PC-3 (cell line): ENCODE measurements at regions not wholly inside any gene's neighbourhood (a gene's known extent, or its start where the extent isn't known, plus 50 kb on each side); places are given as distances from the start of the nearest gene placed in this dataset.

Source experiments
- ATAC-seq: fragments of 200-7000 bp; cut with Tn5 transposase; 2 replicates; pipeline ENCODE4 v1.9.1; 2020; ENCODE audit warnings: mild to moderate bottlenecking, moderate library complexity
- BruUV-seq: library from RNA; stranded (reverse); fragments of 400-500 nt; replicated peaks from 2 replicates; lab custom pipeline; 2021; lab: Mats Ljungman, UMichigan
- CTCF ChIA-PET: fragments of 300-600 bp; sonication (Branson Sonifier 250); formaldehyde crosslinking; loops from one replicate; lab custom pipeline; 2022; ENCODE audit warnings: antibody characterized with exemption; lab: Charles Lee
- POLR2A ChIA-PET: fragments of 300-600 bp; sonication (Branson Sonifier 250); formaldehyde crosslinking; loops from one replicate; lab custom pipeline; 2022; ENCODE audit warnings: antibody characterized with exemption; ENCODE audit not compliant: unreplicated experiment; lab: Charles Lee
- DNase-seq: peaks from one replicate; pipeline ENCODE4 v3.0.0-alpha.2; 2015
- H2AFZ ChIP-seq: fragments of 300-600 bp; sonication (generic); 2 replicates; pipeline ENCODE4 v1.6.0; 2016; ENCODE audit warnings: antibody characterized with exemption, low read length
- H3F3A ChIP-seq: fragments of 300-600 bp; sonication (generic); one replicate; pipeline ENCODE4 v1.6.0; 2017; ENCODE audit warnings: antibody characterized with exemption, low read length, control low read depth, mild to moderate bottlenecking; ENCODE audit not compliant: unreplicated experiment
- H3K27ac ChIP-seq: fragments of 300-600 bp; sonication (generic); 2 replicates; pipeline ENCODE4 v1.5.1; 2016; ENCODE audit warnings: mild to moderate bottlenecking, low read length
- H3K27me3 ChIP-seq: fragments of 300-600 bp; sonication (generic); 2 replicates; pipeline ENCODE4 v1.6.1; 2016; ENCODE audit warnings: low read length, mixed read lengths
- H3K36me3 ChIP-seq: fragments of 300-600 bp; sonication (generic); 2 replicates; pipeline ENCODE4 v1.6.1; 2016; ENCODE audit warnings: low read depth, mixed run types, low read length, mixed read lengths
- H3K4me1 ChIP-seq: fragments of 300-600 bp; sonication (generic); 2 replicates; pipeline ENCODE4 v1.5.1; 2016; ENCODE audit warnings: low read length; ENCODE audit not compliant: insufficient read depth
- H3K4me2 ChIP-seq: fragments of 300-600 bp; sonication (generic); 2 replicates; pipeline ENCODE4 v1.6.0; 2016; ENCODE audit warnings: low read length
- H3K4me3 ChIP-seq: fragments of 300-600 bp; sonication (generic); 2 replicates; pipeline ENCODE4 v1.5.1; 2016; ENCODE audit warnings: mild to moderate bottlenecking, low read length, mixed read lengths
- H3K79me2 ChIP-seq: fragments of 300-600 bp; sonication (generic); 2 replicates; pipeline ENCODE4 v1.6.1; 2017; ENCODE audit warnings: low read length, mixed read lengths
- H3K9ac ChIP-seq: fragments of 300-600 bp; sonication (generic); 2 replicates; pipeline ENCODE4 v1.6.0; 2016; ENCODE audit warnings: mild to moderate bottlenecking, low read length
- H3K9me2 ChIP-seq: fragments of 300-600 bp; sonication (generic); replicated peaks from 2 replicates; pipeline ENCODE4 v1.6.1; 2016; ENCODE audit warnings: mixed run types, low read length, mixed read lengths
- H3K9me3 ChIP-seq: fragments of 300-600 bp; sonication (generic); 2 replicates; pipeline ENCODE4 v1.6.1; 2016; ENCODE audit warnings: low read length, mixed read lengths
- H4K20me1 ChIP-seq: fragments of 300-600 bp; sonication (generic); 2 replicates; pipeline ENCODE4 v1.6.1; 2016; ENCODE audit warnings: low read length, mixed read lengths
- EZH2 ChIP-seq: fragments of 300-600 bp; sonication (generic); IDR thresholded peaks from one replicate; pipeline ENCODE4 v1.6.1; 2017; ENCODE audit warnings: antibody characterized with exemption, mild to moderate bottlenecking, low read length; ENCODE audit not compliant: unreplicated experiment
- EZH2phosphoT487 ChIP-seq: fragments of 300-600 bp; sonication (generic); IDR thresholded peaks from 2 replicates; pipeline ENCODE4 v1.6.1; 2018; ENCODE audit warnings: mild to moderate bottlenecking, antibody characterized with exemption, low read length, borderline replicate concordance
- intact Hi-C: fragments of 100-400 bp; cut with micrococcal nuclease; formaldehyde crosslinking; loops from 2 replicates; pipeline ENCODE4 v1.9.0; 2023
- TF ChIP-seq, protein P1 (sequence below): fragments of 300-600 bp; sonication (generic); conservative IDR thresholded peaks from 2 replicates; pipeline ENCODE4 v1.5.1; 2017; ENCODE audit warnings: antibody characterized with exemption, low read depth, mild to moderate bottlenecking, low read length

GRCh38 chr4:114178392-114178791, 198.9 kb upstream of the ARSJ start:
- Histone ChIP-seq H3K36me3 (no peaks in the 10 kb centered on the region), H3K27ac (no peak overlapping the region), H3F3A (no peaks in the 10 kb centered on the region), H3K4me2 (no peak overlapping the region), H3K79me2 (no peaks in the 10 kb centered on the region), H4K20me1 (no peaks in the 10 kb centered on the region), H3K4me3 (no peak overlapping the region), H2AFZ (no peak overlapping the region), H3K9me3 (no peaks in the 10 kb centered on the region), H3K27me3 (no peaks in the 10 kb centered on the region), H3K9me2 (no peaks in the 10 kb centered on the region), H3K4me1 (0 out of 2 replicates have a peak, but pooled peaks cover 3% of the 10 kb centered on the region), H3K9ac (no peak overlapping the region)
- DNase-seq: no peak
- BruUV-seq: no TSS peak
- ChIA-PET CTCF (no interaction called here), POLR2A (no interaction called here)
- intact Hi-C loops: no loop called here
- no peak for ATAC-seq
- TF ChIP-seq EZH2 (no peak), EZH2phosphoT487 (no peak)
- TF ChIP-seq, protein P1, sequence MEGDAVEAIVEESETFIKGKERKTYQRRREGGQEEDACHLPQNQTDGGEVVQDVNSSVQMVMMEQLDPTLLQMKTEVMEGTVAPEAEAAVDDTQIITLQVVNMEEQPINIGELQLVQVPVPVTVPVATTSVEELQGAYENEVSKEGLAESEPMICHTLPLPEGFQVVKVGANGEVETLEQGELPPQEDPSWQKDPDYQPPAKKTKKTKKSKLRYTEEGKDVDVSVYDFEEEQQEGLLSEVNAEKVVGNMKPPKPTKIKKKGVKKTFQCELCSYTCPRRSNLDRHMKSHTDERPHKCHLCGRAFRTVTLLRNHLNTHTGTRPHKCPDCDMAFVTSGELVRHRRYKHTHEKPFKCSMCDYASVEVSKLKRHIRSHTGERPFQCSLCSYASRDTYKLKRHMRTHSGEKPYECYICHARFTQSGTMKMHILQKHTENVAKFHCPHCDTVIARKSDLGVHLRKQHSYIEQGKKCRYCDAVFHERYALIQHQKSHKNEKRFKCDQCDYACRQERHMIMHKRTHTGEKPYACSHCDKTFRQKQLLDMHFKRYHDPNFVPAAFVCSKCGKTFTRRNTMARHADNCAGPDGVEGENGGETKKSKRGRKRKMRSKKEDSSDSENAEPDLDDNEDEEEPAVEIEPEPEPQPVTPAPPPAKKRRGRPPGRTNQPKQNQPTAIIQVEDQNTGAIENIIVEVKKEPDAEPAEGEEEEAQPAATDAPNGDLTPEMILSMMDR: no peak

GRCh38 chr4:114180481-114180880, 201.0 kb upstream of the ARSJ start:
- Histone ChIP-seq H3K9me2 (no peaks in the 10 kb centered on the region), H2AFZ (no peak overlapping the region), H3K9me3 (no peaks in the 10 kb centered on the region), H3F3A (no peaks in the 10 kb centered on the region), H4K20me1 (no peaks in the 10 kb centered on the region), H3K4me3 (no peak overlapping the region), H3K27me3 (no peaks in the 10 kb centered on the region), H3K4me2 (no peak overlapping the region; the same call in 1 of the 2 replicates), H3K36me3 (no peaks in the 10 kb centered on the region), H3K4me1 (0 out of 2 replicates have a peak, but pooled peaks cover 3% of the 10 kb centered on the region), H3K79me2 (no peaks in the 10 kb centered on the region), H3K27ac (no peak overlapping the region), H3K9ac (no peak overlapping the region)
- BruUV-seq: no TSS peak
- CTCF ChIA-PET: interaction anchor here (0.6 kb wide), 1 partner anchor 202 kb away, joined by 3 read pairs; no protein-coding TSS in a partner anchor
- DNase-seq (peak; percentile 70), ATAC-seq (peak; percentile 67)
- intact Hi-C loops: loop anchor here (1.0 kb wide), 1 partner anchor 228 kb away; no protein-coding TSS in a partner anchor
- TF ChIP-seq, protein P1: peak; percentile 76
- TF ChIP-seq EZH2 (no peak), EZH2phosphoT487 (no peak)
- POLR2A ChIA-PET: interaction anchor here (0.7 kb wide), 1 partner anchor 306 kb away, joined by 7 read pairs; no protein-coding TSS in a partner anchor

GRCh38 chr4:114184901-114185300, 205.5 kb upstream of the ARSJ start:
- H3K4me1 ChIP-seq: 0 out of 2 replicates have a peak, but pooled peaks cover 3% of the 10 kb centered on the region
- no peaks in the 10 kb centered on the region for H3K9me2 ChIP-seq
- no peaks in the 10 kb centered on the region for H3F3A ChIP-seq
- no peaks in the 10 kb centered on the region for H3K79me2 ChIP-seq
- H3K4me3 ChIP-seq: no peak overlapping the region
- ATAC-seq (no peak), DNase-seq (no peak)
- H3K4me2 ChIP-seq: no peak overlapping the region
- CTCF ChIA-PET: no interaction called here
- POLR2A ChIA-PET: no interaction called here
- H3K27me3 ChIP-seq: no peaks in the 10 kb centered on the region
- no peaks in the 10 kb centered on the region for H3K9me3 ChIP-seq
- intact Hi-C loops: no loop called here
- no peak overlapping the region for H3K9ac ChIP-seq
- no peak overlapping the region for H3K27ac ChIP-seq
- BruUV-seq: no TSS peak
- no peaks in the 10 kb centered on the region for H3K36me3 ChIP-seq
- no peaks in the 10 kb centered on the region for H4K20me1 ChIP-seq
- no peak overlapping the region for H2AFZ ChIP-seq
- TF ChIP-seq EZH2phosphoT487 (no peak), EZH2 (no peak)
- TF ChIP-seq, protein P1: no peak
